ENCODE measurements at regions not wholly inside any gene's neighbourhood (a gene's known extent, or its start where the extent isn't known, plus 50 kb on each side); places are given as distances from the start of the nearest gene placed in this dataset.

DNA sequence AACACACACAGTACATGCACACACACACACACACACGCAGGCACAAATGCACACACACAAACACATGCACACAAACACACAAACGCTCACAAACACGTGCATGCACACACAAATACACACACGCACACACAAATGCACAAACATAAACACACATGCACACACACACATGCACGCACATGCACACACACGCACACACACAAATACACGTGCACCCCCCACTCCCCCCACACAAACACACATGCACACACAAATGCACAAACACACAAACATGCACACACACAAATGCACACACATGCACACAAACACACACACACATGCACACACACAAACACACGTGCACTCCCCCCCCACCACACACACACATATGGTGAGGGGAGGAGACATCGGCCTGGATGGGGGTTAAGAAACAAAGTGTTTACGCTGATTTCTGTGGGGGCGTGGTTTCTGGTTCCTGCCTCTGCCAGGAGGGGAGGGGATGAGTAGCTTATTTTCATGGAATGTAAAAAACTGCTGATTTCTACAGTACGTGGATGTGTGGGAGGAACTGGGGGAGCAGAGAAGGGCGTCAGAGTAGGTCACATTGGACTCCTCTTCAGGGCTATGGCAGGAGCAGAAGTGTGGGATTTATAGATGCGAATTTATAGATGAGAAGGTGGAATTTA lies 607.2 kb downstream of the QKI start:
- no peak for TF ChIP-seq POLR2A (IDR thresholded peaks at IDR 0.05; ENCODE audit: low read depth, low read length)
- TF ChIP-seq, protein P1, sequence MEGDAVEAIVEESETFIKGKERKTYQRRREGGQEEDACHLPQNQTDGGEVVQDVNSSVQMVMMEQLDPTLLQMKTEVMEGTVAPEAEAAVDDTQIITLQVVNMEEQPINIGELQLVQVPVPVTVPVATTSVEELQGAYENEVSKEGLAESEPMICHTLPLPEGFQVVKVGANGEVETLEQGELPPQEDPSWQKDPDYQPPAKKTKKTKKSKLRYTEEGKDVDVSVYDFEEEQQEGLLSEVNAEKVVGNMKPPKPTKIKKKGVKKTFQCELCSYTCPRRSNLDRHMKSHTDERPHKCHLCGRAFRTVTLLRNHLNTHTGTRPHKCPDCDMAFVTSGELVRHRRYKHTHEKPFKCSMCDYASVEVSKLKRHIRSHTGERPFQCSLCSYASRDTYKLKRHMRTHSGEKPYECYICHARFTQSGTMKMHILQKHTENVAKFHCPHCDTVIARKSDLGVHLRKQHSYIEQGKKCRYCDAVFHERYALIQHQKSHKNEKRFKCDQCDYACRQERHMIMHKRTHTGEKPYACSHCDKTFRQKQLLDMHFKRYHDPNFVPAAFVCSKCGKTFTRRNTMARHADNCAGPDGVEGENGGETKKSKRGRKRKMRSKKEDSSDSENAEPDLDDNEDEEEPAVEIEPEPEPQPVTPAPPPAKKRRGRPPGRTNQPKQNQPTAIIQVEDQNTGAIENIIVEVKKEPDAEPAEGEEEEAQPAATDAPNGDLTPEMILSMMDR (conservative IDR thresholded peaks at IDR 0.05; ENCODE audit: low read depth, low read length), result no peak
- no peak for TF ChIP-seq BHLHE40 (IDR thresholded peaks at IDR 0.05; ENCODE audit: low read depth, low read length)
- TF ChIP-seq, protein P2, sequence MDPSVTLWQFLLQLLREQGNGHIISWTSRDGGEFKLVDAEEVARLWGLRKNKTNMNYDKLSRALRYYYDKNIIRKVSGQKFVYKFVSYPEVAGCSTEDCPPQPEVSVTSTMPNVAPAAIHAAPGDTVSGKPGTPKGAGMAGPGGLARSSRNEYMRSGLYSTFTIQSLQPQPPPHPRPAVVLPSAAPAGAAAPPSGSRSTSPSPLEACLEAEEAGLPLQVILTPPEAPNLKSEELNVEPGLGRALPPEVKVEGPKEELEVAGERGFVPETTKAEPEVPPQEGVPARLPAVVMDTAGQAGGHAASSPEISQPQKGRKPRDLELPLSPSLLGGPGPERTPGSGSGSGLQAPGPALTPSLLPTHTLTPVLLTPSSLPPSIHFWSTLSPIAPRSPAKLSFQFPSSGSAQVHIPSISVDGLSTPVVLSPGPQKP (IDR thresholded peaks at IDR 0.05; ENCODE audit: borderline replicate concordance, low read depth, low read length), result no peak
- TF ChIP-seq RFX5 (IDR thresholded peaks at IDR 0.05; ENCODE audit: low read depth, low read length), result no peak
- no peak for TF ChIP-seq MAFK (IDR thresholded peaks at IDR 0.05; ENCODE audit: low read depth, low read length)
- TF ChIP-seq SMC3 (IDR thresholded peaks at IDR 0.05; ENCODE audit: low read depth, low read length), result no peak
- no peak for TF ChIP-seq RAD21 (IDR thresholded peaks at IDR 0.05; ENCODE audit: low read length)
- no peak for TF ChIP-seq MXI1 (IDR thresholded peaks at IDR 0.05; ENCODE audit: borderline replicate concordance, low read depth, low read length)
- TF ChIP-seq MAZ (IDR thresholded peaks at IDR 0.05; ENCODE audit: borderline replicate concordance, low read depth, low read length), result no peak
- no peak for TF ChIP-seq CEBPB (IDR thresholded peaks at IDR 0.05; ENCODE audit: low read depth, low read length)
- TF ChIP-seq, protein P3, sequence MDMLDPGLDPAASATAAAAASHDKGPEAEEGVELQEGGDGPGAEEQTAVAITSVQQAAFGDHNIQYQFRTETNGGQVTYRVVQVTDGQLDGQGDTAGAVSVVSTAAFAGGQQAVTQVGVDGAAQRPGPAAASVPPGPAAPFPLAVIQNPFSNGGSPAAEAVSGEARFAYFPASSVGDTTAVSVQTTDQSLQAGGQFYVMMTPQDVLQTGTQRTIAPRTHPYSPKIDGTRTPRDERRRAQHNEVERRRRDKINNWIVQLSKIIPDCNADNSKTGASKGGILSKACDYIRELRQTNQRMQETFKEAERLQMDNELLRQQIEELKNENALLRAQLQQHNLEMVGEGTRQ (IDR thresholded peaks at IDR 0.05; ENCODE audit: low read depth, low read length), result no peak
- no peak for TF ChIP-seq FOS (IDR thresholded peaks at IDR 0.05; ENCODE audit: low read depth, low read length)
- no peak for TF ChIP-seq RCOR1 (IDR thresholded peaks at IDR 0.05; ENCODE audit: insufficient replicate concordance, low read length)

Measured in IMR-90 (cell line).